ENCODE measurements at regions not wholly inside any gene's neighbourhood (a gene's known extent, or its start where the extent isn't known, plus 50 kb on each side); places are given as distances from the start of the nearest gene placed in this dataset.

DNA sequence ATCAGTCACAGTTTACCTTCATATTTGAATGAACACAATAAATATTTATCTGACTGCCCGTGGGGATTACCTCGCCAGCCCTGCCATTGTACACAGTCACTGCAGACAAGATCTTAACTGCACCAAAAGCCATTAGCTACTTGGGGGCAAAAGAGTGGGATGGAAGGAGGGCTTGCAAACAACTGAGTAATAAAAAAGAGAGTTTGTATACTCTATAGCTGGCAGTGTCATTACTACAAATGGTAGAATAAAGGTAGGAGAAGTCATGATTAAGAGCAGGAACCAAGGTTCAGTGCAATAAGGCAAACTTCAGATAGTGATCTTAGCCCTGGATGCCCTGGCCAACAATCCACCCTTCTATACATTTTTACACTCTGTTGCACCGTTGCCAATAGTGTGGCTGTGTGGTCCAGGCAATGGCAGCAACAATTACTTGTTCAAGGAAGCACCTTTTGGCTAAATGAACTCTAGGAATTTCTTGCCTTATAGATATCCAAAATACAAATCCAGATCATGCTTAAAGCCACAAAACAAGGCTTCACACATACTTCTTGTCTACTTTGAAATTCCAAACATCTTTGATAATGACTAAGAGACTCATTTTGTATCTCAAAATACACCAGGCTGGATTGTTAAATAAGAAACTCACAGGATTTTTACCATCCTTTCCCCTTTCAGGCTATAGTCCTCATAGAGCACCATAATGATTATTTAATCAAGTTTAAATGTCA, 955.4 kb upstream of the ADGRB3 start:
- TF ChIP-seq FOXA1 (IDR thresholded peaks at IDR 0.05) (no peak), SP1 (IDR thresholded peaks at IDR 0.05) (no peak), ELF4 (IDR thresholded peaks at IDR 0.05) (no peak), SUZ12 (IDR thresholded peaks at IDR 0.05) (no peak), BHLHE40 (IDR thresholded peaks at IDR 0.05; ENCODE audit: borderline replicate concordance) (no peak), FOXK2 (IDR thresholded peaks at IDR 0.05) (no peak), HDGF (IDR thresholded peaks at IDR 0.05; ENCODE audit: borderline replicate concordance) (no peak)
